HG03378 (cell line): ENCODE measurements at regions not wholly inside any gene's neighbourhood (a gene's known extent, or its start where the extent isn't known, plus 50 kb on each side); places are given as distances from the start of the nearest gene placed in this dataset.
"Not testable (repeated sequence)": the region's sequence is repeated elsewhere in the genome, so short reads cannot be mapped to it uniquely, and the experiment has no call there.

ENCODE experiments used
- ATAC-seq: cut with Tn5 transposase; IDR thresholded peaks from one replicate; pipeline ENCODE4 v1.9.1; 2021; ENCODE audit warnings: mild to moderate bottlenecking, moderate library complexity; ENCODE audit not compliant: unreplicated experiment

- not testable (repeated sequence) for ATAC-seq
Observed at GRCh38 chr16:21422824-21423223, 144.7 kb upstream of the CRYM start.

GRCh38 chr16:21404699-21405098 is 126.6 kb upstream of the CRYM start:
- ATAC-seq, result not testable (repeated sequence)

DNA sequence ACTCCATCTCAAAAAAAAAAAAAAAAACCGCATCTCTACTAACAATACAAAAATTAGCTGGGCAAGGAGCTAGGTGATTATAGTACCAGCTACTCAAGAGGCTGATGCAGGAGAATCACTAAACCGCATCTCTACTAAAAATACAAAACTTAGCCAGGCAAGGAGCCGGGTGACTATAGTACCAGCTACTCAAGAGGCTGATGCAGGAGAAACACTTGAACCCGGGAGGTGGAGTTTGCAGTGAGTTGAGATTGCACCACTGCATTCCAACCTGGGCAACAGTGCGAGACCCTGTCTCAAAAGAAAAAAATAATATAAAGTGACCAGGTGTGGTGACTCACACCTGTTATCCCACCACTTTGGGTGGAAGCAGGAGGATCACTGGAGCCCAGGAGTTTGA is 119.8 kb upstream of the CRYM start:
- not testable (repeated sequence) for ATAC-seq

- ATAC-seq, result not testable (repeated sequence)
Observed at GRCh38 chr16:21396545-21396944, 118.5 kb upstream of the CRYM start.

- not testable (repeated sequence) for ATAC-seq
Observed at GRCh38 chr16:21390634-21391033, 112.5 kb upstream of the CRYM start.

DNA sequence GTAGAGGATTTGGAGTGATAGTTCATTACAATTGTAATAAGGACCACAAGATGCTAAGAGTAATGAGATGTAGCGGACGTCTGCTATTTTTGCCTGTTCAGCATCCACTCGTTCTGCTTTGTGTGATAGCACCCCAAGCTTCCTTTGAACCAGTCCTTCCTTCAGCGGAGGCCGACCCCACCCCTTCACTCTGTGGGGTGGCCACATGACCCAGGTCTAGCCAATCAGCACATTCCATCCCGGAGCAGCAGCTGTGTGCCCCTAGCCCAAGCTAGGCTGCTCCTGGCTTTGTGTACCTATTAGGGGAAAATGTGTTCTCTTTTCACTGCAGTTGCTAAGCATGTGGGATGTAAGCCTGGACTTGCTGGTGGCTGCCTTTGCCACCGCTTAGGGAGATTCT is 111.8 kb upstream of the CRYM start:
- ATAC-seq, result not testable (repeated sequence)

GRCh38 chr16:21387757-21388156 is 109.7 kb upstream of the CRYM start:
- ATAC-seq, result not testable (repeated sequence)

DNA sequence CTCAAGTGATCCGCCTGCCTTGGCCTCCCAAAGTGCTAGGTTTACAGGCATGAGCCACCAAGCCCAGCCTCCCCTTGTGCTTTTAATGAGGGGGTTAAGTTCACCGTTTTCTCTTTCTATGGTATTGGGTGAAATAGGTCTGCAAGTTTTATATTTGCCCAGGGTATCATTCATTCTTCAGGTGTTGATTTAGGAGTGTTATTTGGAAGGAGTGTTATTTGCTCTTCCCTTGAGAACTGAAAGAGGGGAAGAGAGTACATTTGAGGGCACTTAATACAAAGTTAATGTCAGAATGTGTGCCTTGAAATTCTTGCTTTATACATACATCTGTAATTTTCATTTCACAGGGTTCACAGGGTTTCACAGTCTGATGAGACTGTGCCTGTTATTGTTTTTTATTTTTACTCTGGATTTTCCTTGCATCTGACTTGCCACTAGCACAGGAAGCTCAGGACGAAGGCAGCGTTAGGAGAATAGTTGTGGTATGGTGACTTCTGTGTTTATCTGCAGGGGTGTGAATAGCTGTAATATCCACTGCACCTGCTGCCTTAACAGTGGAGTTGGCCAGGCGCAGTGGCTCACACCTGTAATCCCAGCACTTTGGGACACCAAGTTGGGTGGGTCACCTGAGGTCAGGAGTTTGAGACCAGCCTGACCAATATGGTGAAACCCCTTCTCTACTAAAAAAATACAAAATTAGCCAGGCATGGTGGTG is 108.3 kb upstream of the CRYM start:
- not testable (repeated sequence) for ATAC-seq

GRCh38 chr16:21383682-21384081 is 105.6 kb upstream of the CRYM start:
- ATAC-seq, result not testable (repeated sequence)

GRCh38 chr16:21379645-21380044 is 101.6 kb upstream of the CRYM start:
- not testable (repeated sequence) for ATAC-seq

GRCh38 chr16:21376196-21376899 is 98.3 kb upstream of the CRYM start:
- not testable (repeated sequence) for ATAC-seq

DNA sequence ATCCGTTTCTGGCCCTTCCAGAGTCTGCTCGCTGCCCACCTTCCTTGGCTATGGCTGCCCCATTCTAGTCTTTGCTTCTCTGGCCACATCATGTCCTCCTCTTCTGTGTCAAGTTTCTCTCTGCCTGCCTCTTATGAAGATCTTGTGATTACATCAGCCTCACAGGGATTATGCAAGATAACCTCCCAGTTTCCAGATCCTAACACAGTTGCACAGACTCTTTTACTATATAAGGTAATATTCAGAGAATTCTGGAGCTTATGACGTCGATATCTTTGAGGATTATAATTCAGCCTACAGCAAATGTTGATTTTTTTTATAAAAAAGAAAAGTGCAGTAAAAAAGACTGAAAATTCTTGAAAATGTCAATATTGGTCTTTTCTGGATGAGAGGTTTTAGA is 97.2 kb upstream of the CRYM start:
- not testable (repeated sequence) for ATAC-seq

DNA sequence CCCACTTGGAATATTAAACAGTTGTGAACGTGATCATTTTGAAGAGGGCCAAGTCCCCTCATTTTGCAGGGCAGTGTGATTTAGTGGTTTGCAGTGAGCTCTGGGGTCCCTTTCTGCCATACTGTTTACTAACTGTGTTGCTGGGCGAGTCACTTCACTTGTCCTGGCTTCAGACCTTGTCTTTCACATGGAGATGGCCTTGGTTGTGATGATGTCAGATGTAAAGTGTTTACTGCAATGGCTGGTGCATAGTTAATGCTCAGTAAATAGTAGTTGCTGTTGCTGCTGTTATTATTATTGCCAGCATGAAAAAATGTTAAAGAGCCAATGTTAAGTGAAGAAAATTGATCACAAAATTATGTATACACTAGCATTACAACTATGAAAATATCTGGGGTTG is 95.4 kb upstream of the CRYM start:
- not testable (repeated sequence) for ATAC-seq

GRCh38 chr16:21372862-21373261 is 94.8 kb upstream of the CRYM start:
- ATAC-seq, result not testable (repeated sequence)

- not testable (repeated sequence) for ATAC-seq
Observed at GRCh38 chr16:21372162-21372835, 94.2 kb upstream of the CRYM start.

GRCh38 chr16:21370791-21371190 is 92.7 kb upstream of the CRYM start:
- not testable (repeated sequence) for ATAC-seq

DNA sequence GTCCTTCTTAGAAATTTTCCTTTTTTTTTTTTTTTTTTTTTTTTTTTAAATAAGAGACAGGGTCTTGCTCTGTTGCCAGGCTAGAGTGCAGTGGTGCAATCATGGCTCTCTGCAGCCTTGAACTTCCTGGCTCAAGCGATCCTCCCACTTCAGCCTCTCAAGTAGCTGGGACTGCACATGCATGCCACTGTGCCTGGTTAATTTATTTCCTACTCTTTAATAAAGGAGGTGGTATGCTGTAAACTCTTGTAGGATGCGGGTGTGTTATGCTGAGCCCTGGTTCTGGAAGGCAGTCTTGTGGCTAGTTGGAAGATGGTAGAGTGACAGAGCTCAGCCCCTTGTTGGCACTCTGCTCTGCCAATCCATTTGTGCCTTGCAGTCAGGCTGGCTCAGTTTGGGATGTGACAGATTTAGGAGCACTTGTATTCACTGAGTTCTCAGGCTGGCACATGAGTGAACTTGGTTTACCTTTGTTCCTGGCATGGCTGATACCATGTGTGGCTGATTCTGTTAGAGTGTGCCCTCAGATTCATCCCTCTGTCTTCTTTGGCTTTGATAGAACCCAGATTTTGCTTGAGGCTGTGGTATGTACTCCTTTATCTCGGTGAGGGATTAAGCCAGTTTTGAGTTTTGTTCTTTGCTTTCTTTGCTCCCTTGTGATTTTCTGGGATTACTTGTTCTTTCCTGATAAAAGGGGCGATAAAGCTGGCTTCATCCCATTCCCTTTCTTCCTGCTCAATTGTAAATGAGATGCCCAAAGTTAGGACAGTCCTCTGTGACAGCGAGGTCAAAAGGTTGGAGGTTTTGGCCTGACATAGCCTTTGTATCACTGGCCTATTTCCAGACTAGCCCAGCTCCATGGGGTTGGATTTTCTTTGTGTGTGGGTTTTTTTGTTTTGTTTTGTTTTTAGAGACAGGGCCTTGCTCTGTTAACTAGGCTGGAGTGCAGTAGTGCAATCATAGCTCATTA is 91.2 kb upstream of the CRYM start:
- ATAC-seq, result not testable (repeated sequence)

GRCh38 chr16:21367733-21368421 is 89.8 kb upstream of the CRYM start:
- not testable (repeated sequence) for ATAC-seq

DNA sequence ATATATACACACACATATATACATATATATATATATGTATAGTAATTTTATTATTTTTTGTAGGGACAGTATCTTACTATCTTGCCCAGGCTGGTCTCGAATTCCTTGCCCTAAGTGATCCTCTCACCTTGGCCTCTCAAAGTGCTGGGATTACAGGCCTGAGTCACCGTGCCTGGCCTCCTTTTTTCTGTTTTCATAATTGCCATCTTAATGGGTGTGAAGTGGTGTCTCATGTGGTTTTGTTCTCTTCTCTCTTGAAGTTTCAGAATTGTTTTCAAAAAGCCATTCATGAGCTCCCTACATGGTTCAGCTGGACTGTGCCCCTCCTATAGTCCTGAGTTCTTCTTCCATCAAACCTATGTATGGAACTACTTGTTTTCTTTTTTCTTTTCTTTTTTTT is 88.9 kb upstream of the CRYM start:
- ATAC-seq, result not testable (repeated sequence)

DNA sequence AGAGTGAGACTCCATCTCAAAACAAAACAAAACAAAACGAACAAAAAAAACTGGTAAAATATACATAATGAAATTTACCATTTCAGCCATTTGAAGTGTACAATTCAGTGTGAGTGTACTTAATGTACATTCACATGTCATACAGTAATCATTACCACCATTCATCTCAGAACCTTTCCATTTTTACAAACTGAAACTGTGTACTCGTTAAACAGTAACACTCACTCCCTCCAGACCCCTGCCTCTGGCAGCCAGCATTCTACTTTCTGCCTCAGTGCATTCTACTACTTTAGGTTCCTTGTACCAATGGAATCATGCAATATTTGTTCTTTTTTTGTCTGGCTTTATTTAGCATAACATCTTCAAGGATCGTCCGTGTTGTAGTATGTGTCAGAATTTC is 87.5 kb upstream of the CRYM start:
- peak; percentile 48 for ATAC-seq
